GM12872 (cell line): ENCODE measurements at regions not wholly inside any gene's neighbourhood (a gene's known extent, or its start where the extent isn't known, plus 50 kb on each side); places are given as distances from the start of the nearest gene placed in this dataset.

Experiments used
- CTCF ChIP-seq: IDR thresholded peaks from 3 replicates; pipeline ENCODE4 v1.5.1; 2011; ENCODE audit warnings: low read depth, mild to moderate bottlenecking, low read length, moderate library complexity; ENCODE audit not compliant: insufficient read depth

GRCh38 chr18:30280186-30280585, 762.4 kb downstream of the DSC3 start:
- TF ChIP-seq CTCF = no peak

GRCh38 chr18:30277676-30278075, 764.9 kb downstream of the DSC3 start:
- TF ChIP-seq CTCF = no peak

GRCh38 chr18:30271716-30272115, 770.8 kb downstream of the DSC3 start:
- TF ChIP-seq CTCF = no peak

- no peak for TF ChIP-seq CTCF
These were observed 777.4 kb downstream of the DSC3 start for GRCh38 chr18:30265190-30265589.

- TF ChIP-seq CTCF = no peak
These were observed 788.2 kb downstream of the DSC3 start for GRCh38 chr18:30254331-30254730.

GRCh38 chr18:30248056-30248455, 794.5 kb downstream of the DSC3 start:
- no peak for TF ChIP-seq CTCF

- no peak for TF ChIP-seq CTCF
These were observed 796.6 kb downstream of the DSC3 start for GRCh38 chr18:30245766-30246455.

- TF ChIP-seq CTCF = no peak
These were observed 807.8 kb downstream of the DSC3 start for GRCh38 chr18:30234755-30235154.
